HCT116 (cell line): ENCODE measurements at regions not wholly inside any gene's neighbourhood (a gene's known extent, or its start where the extent isn't known, plus 50 kb on each side); places are given as distances from the start of the nearest gene placed in this dataset.

Experiments
- POLR2A ChIP-seq: IDR thresholded peaks from 2 replicates; pipeline ENCODE4 v1.7.0; 2011; ENCODE audit warnings: borderline replicate concordance; ENCODE audit not compliant: insufficient read depth, insufficient read length; ENCODE audit errors: extremely low read depth
- SP1 ChIP-seq: IDR thresholded peaks from 2 replicates; pipeline ENCODE4 v1.6.1; 2012; ENCODE audit warnings: low read depth
- TF ChIP-seq, protein P1 (sequence below): IDR thresholded peaks from 2 replicates; pipeline ENCODE4 v1.6.1; 2012
- TF ChIP-seq, protein P2 (sequence below), 3 experiments: fragments of 200-600 bp in 1 of 3; sonication (generic) in 1 of 3; IDR thresholded peaks in 2 of 3; conservative IDR thresholded peaks in 1 of 3; 2 replicates each; pipeline ENCODE4 v1.5.1; 2012 to 2017; ENCODE audit warnings: low read depth in 2 of 3, low read length in 2 of 3, antibody characterized with exemption in 1 of 3, borderline replicate concordance in 1 of 3, control low read depth in 1 of 3, mild to moderate bottlenecking in 1 of 3, mixed read lengths in 1 of 3, mixed run types in 1 of 3, moderate library complexity in 1 of 3; ENCODE audit not compliant: insufficient read depth in 1 of 3

DNA sequence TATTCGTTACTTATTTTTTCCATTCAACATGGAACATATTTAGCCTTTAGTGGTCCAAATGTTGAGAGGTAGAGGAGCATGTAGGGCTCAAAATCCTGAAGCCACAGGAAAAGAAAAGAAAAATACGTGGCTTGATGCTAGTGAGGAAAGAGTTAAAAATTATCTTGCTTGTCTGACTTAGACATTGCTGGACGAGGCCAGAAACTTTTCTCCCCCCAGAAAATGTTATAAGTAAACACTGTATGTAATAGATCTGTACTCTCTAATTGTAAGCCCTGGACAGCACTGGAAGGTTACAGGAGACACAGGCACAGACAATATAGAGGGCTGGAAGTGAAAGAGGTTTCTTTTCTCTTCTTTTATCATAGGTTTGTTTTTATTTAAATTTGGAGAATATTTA is 165.6 kb downstream of the ZFP64 start:
- TF ChIP-seq SP1: no peak
- TF ChIP-seq, protein P1, sequence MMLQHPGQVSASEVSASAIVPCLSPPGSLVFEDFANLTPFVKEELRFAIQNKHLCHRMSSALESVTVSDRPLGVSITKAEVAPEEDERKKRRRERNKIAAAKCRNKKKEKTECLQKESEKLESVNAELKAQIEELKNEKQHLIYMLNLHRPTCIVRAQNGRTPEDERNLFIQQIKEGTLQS: no peak
- TF ChIP-seq, protein P2, sequence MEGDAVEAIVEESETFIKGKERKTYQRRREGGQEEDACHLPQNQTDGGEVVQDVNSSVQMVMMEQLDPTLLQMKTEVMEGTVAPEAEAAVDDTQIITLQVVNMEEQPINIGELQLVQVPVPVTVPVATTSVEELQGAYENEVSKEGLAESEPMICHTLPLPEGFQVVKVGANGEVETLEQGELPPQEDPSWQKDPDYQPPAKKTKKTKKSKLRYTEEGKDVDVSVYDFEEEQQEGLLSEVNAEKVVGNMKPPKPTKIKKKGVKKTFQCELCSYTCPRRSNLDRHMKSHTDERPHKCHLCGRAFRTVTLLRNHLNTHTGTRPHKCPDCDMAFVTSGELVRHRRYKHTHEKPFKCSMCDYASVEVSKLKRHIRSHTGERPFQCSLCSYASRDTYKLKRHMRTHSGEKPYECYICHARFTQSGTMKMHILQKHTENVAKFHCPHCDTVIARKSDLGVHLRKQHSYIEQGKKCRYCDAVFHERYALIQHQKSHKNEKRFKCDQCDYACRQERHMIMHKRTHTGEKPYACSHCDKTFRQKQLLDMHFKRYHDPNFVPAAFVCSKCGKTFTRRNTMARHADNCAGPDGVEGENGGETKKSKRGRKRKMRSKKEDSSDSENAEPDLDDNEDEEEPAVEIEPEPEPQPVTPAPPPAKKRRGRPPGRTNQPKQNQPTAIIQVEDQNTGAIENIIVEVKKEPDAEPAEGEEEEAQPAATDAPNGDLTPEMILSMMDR (IDR thresholded peaks at IDR 0.05 in 2 of 3, conservative IDR thresholded peaks at IDR 0.05 in 1 of 3; ENCODE audit: borderline replicate concordance in 1 of 3, insufficient read depth in 1 of 3, low read depth in 2 of 3, low read length in 2 of 3): no peak
- no peak for TF ChIP-seq POLR2A
